Smooth muscle cell (in vitro differentiated cells): ENCODE measurements at regions not wholly inside any gene's neighbourhood (a gene's known extent, or its start where the extent isn't known, plus 50 kb on each side); places are given as distances from the start of the nearest gene placed in this dataset.

ENCODE experiments used
- DNase-seq: peaks from one replicate; lab custom pipeline; 2025; ENCODE audit not compliant: unreplicated experiment; lab: John Stamatoyannopoulos, UW
- H2AFZ ChIP-seq: fragments of 200-600 bp; sonication (generic); 2 replicates; pipeline ENCODE4 v1.6.0; 2016; ENCODE audit warnings: antibody characterized with exemption, low read depth, mild to moderate bottlenecking
- H3F3A ChIP-seq: fragments of 200-600 bp; sonication (generic); 2 replicates; pipeline ENCODE4 v1.6.0; 2017; ENCODE audit warnings: antibody characterized with exemption, low read depth
- H3K27ac ChIP-seq: fragments of 200-600 bp; sonication (generic); 2 replicates; pipeline ENCODE4 v1.5.1; 2016; ENCODE audit warnings: low read depth, mild to moderate bottlenecking
- H3K27me3 ChIP-seq: fragments of 200-600 bp; sonication (generic); 2 replicates; pipeline ENCODE4 v1.6.1; 2016; ENCODE audit warnings: low read depth, mild to moderate bottlenecking
- H3K36me3 ChIP-seq: fragments of 200-600 bp; sonication (generic); 2 replicates; pipeline ENCODE4 v1.5.1; 2016; ENCODE audit warnings: low read depth
- H3K4me1 ChIP-seq: fragments of 200-600 bp; sonication (generic); 2 replicates; pipeline ENCODE4 v1.5.1; 2016; ENCODE audit warnings: low read depth
- H3K4me2 ChIP-seq: fragments of 200-600 bp; sonication (generic); 2 replicates; pipeline ENCODE4 v1.6.0; 2016; ENCODE audit warnings: mild to moderate bottlenecking
- H3K4me3 ChIP-seq: fragments of 200-600 bp; sonication (generic); 2 replicates; pipeline ENCODE4 v1.5.1; 2016; ENCODE audit warnings: mild to moderate bottlenecking
- H3K79me2 ChIP-seq: fragments of 200-600 bp; sonication (generic); 2 replicates; pipeline ENCODE4 v1.6.0; 2016; ENCODE audit warnings: low read depth, mild to moderate bottlenecking
- H3K9ac ChIP-seq: fragments of 200-600 bp; sonication (generic); 2 replicates; pipeline ENCODE4 v1.6.0; 2016; ENCODE audit warnings: low read depth
- H3K9me3 ChIP-seq: fragments of 200-600 bp; sonication (generic); replicated peaks from 2 replicates; pipeline ENCODE4 v1.5.1; 2016; ENCODE audit warnings: low read depth
- H4K20me1 ChIP-seq: fragments of 200-600 bp; sonication (generic); 2 replicates; pipeline ENCODE4 v1.6.0; 2016; ENCODE audit warnings: low read depth
- WGBS: methylation state at CpG from one replicate; pipeline ENCODE4 v1.1.7; 2016; ENCODE audit warnings: low lambda C conversion rate; 5-methylcytosine and 5-hydroxymethylcytosine counted together
- TF ChIP-seq, protein P1 (sequence below): fragments of 200-600 bp; sonication (generic); IDR thresholded peaks from 2 replicates; pipeline ENCODE4 v1.5.1; 2017; ENCODE audit warnings: borderline replicate concordance, mild to moderate bottlenecking, antibody characterized with exemption; ENCODE audit not compliant: insufficient read depth, poor library complexity, severe bottlenecking

DNA sequence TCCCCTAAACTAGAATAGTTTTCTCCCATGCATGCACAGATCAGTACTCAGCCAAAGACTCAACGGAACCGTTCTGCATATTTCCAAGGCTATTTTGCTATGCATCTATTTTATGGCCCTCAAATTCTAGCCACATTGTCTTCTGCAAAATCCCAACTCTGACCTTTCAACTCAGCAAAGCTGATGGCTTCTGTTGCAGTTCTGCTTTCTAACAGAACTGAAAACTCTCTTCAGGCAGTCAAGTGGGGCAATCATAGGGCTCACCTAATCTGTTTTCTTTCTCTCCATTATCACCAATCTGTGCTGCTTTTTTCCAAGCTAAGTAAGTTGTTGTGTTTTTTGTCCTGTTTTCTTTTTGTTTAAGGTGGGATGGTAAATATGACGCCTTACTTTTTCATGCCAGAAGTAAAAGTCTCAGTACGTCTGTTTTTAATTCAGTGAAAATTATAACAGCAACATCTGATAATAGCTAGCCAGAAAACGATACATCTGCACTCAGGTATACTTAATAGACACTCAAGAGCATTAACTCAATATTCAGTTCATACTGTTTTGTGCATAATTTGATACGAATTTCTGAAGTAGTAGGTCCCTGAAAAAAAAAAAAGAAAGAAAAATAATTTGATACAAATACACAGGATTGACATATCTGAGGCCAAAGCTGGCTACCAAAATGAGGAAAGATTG, 454.3 kb downstream of the TLE1 start:
- no peaks in the 10 kb centered on the region for H3K27me3 ChIP-seq
- no peaks in the 10 kb centered on the region for H3K79me2 ChIP-seq
- H3K4me3 ChIP-seq: no peak overlapping the region
- H3K36me3 ChIP-seq: no peaks in the 10 kb centered on the region
- 68% methylated on average over 6 of the region's 6 CpGs for WGBS
- H2AFZ ChIP-seq: no peak overlapping the region
- no peaks in the 10 kb centered on the region for H3K9me3 ChIP-seq
- no peak overlapping the region for H3K9ac ChIP-seq
- no peaks in the 10 kb centered on the region for H4K20me1 ChIP-seq
- DNase-seq: no peak
- TF ChIP-seq, protein P1, sequence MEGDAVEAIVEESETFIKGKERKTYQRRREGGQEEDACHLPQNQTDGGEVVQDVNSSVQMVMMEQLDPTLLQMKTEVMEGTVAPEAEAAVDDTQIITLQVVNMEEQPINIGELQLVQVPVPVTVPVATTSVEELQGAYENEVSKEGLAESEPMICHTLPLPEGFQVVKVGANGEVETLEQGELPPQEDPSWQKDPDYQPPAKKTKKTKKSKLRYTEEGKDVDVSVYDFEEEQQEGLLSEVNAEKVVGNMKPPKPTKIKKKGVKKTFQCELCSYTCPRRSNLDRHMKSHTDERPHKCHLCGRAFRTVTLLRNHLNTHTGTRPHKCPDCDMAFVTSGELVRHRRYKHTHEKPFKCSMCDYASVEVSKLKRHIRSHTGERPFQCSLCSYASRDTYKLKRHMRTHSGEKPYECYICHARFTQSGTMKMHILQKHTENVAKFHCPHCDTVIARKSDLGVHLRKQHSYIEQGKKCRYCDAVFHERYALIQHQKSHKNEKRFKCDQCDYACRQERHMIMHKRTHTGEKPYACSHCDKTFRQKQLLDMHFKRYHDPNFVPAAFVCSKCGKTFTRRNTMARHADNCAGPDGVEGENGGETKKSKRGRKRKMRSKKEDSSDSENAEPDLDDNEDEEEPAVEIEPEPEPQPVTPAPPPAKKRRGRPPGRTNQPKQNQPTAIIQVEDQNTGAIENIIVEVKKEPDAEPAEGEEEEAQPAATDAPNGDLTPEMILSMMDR: no peak
- peaks cover 13% of the 10 kb centered on the region for H3K4me1 ChIP-seq
- no peak overlapping the region for H3K27ac ChIP-seq
- H3K4me2 ChIP-seq: no peak overlapping the region
- H3F3A ChIP-seq: peaks cover 9% of the 10 kb centered on the region

GRCh38 chr9:81231011-81231410, 458.3 kb downstream of the TLE1 start:
- no peaks in the 10 kb centered on the region for H3K36me3 ChIP-seq
- H4K20me1 ChIP-seq: no peaks in the 10 kb centered on the region
- no peak overlapping the region for H3K27ac ChIP-seq
- no peak overlapping the region for H3K4me3 ChIP-seq
- H3K4me2 ChIP-seq: no peak overlapping the region
- no peaks in the 10 kb centered on the region for H3F3A ChIP-seq
- H3K79me2 ChIP-seq: no peaks in the 10 kb centered on the region
- no peak overlapping the region for H2AFZ ChIP-seq
- no peaks in the 10 kb centered on the region for H3K9me3 ChIP-seq
- peaks cover 10% of the 10 kb centered on the region for H3K4me1 ChIP-seq
- TF ChIP-seq, protein P1: no peak
- H3K9ac ChIP-seq: no peak overlapping the region
- H3K27me3 ChIP-seq: no peaks in the 10 kb centered on the region
- WGBS: 41% methylated on average over 1 of the region's 1 CpG
- no peak for DNase-seq

- Histone ChIP-seq H3F3A (no peaks in the 10 kb centered on the region), H3K9me3 (no peaks in the 10 kb centered on the region), H2AFZ (no peak overlapping the region), H3K36me3 (no peaks in the 10 kb centered on the region), H3K79me2 (no peaks in the 10 kb centered on the region), H3K4me3 (no peak overlapping the region), H3K27ac (no peak overlapping the region), H4K20me1 (no peaks in the 10 kb centered on the region), H3K4me2 (no peak overlapping the region), H3K4me1 (no peaks in the 10 kb centered on the region), H3K9ac (no peak overlapping the region), H3K27me3 (no peaks in the 10 kb centered on the region)
- WGBS: 88% methylated on average over 6 of the region's 6 CpGs
- TF ChIP-seq, protein P1: no peak
- DNase-seq: no peak
These were observed 461.7 kb downstream of the TLE1 start for GRCh38 chr9:81227507-81228245.
